Upper lobe of left lung (tissue), 4 donors: ENCODE measurements at regions not wholly inside any gene's neighbourhood (a gene's known extent, or its start where the extent isn't known, plus 50 kb on each side); places are given as distances from the start of the nearest gene placed in this dataset.
"Not testable (repeated sequence)": the region's sequence is repeated elsewhere in the genome, so short reads cannot be mapped to it uniquely, and the experiment has no call there.

Experiments used
- EP300 ChIP-seq, 4 donors: sonication (generic); formaldehyde crosslinking; IDR thresholded peaks; one replicate each; pipeline ENCODE4 v1.5.1; 2017; ENCODE audit warnings: antibody characterized with exemption in 4 of 4, control low read depth in 2 of 4
- POLR2A ChIP-seq, 4 donors: fragments of 450-650 bp; IDR thresholded peaks; one replicate each; pipeline ENCODE4 v1.5.1; 2016 to 2017; ENCODE audit warnings: antibody characterized with exemption in 4 of 4, mild to moderate bottlenecking in 2 of 4
- POLR2AphosphoS5 ChIP-seq, 2 donors: sonication (generic); formaldehyde crosslinking; IDR thresholded peaks; one replicate each; pipeline ENCODE4 v1.5.1; 2017; ENCODE audit warnings: antibody characterized with exemption in 2 of 2
- TF ChIP-seq, protein P1 (sequence below), 6 experiments: fragments of 450-650 bp in 4 of 6; fragments of 200-600 bp in 2 of 6; sonication (generic) in 2 of 6; IDR thresholded peaks; one replicate each; pipeline ENCODE4 v1.5.1; 2016 to 2019; ENCODE audit warnings: antibody characterized with exemption in 6 of 6

DNA sequence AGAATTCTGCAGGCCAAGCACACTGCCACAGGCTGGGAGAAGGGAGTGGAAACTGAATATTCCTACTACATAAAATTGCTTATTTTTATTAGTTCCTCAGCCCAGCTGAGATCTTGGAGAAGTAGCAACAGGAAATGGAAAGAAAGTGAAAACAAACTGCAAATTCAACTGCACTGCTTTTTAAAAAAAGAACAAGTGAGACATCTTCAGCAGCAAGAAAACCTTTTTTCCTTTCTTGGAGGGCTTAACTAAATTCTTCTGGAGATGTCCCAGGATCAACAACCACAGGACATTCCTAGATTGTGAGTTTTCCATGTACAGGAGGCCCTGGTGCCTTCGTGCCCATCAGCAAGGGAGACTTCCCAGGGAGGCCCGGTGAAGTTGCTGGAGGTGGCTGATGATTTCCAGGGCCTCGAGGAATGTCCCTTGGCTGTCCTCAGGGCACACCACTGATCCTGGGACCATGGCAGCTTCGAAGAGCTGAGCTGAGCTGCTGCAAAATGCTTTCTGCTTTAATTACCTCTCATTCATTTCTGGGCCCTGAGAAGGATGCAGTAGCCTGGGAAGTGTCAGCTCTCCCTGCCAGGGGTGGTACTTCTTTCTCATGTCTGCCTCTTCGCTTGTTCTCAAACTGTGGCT is 275.5 kb upstream of the FRG2C start:
- TF ChIP-seq, protein P1, sequence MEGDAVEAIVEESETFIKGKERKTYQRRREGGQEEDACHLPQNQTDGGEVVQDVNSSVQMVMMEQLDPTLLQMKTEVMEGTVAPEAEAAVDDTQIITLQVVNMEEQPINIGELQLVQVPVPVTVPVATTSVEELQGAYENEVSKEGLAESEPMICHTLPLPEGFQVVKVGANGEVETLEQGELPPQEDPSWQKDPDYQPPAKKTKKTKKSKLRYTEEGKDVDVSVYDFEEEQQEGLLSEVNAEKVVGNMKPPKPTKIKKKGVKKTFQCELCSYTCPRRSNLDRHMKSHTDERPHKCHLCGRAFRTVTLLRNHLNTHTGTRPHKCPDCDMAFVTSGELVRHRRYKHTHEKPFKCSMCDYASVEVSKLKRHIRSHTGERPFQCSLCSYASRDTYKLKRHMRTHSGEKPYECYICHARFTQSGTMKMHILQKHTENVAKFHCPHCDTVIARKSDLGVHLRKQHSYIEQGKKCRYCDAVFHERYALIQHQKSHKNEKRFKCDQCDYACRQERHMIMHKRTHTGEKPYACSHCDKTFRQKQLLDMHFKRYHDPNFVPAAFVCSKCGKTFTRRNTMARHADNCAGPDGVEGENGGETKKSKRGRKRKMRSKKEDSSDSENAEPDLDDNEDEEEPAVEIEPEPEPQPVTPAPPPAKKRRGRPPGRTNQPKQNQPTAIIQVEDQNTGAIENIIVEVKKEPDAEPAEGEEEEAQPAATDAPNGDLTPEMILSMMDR (IDR thresholded peaks at IDR 0.05), result not testable (repeated sequence)
- not testable (repeated sequence) for TF ChIP-seq EP300, POLR2A, POLR2AphosphoS5 (IDR thresholded peaks at IDR 0.05)
